ENCODE measurements at regions not wholly inside any gene's neighbourhood (a gene's known extent, or its start where the extent isn't known, plus 50 kb on each side); places are given as distances from the start of the nearest gene placed in this dataset.

DNA sequence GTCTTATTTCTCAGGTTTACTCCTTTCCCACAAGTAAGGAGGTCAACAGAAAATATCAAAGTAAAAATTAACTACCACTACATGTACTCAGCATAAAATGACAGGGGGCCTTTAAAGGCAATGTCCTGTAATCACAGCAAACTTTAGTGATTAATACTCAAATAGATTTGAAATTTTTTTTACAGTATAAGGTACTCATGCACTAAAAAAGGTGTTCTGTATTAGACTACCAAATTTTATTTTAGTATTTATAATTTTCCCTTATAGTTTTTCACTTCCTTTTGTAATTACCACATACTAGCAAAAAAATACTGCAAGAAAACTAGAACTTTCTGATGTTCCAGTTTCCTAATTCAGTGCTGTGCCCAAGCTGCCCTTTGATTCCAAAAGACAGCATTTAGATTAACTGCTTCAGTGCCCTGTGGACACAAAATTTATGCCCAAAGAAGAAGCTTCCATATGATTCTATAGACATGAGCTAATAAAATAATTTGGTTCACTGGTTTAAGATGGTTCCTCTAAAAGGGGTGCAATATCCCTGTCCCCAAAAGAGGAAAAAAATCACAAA, 70.6 kb downstream of the KLF12 start:
- H3K4me3 ChIP-seq (ENCODE audit: low read length): no peak overlapping the region
- H3K9me3 ChIP-seq (ENCODE audit: control insufficient read depth, low read length): no peaks in the 10 kb centered on the region

DNA sequence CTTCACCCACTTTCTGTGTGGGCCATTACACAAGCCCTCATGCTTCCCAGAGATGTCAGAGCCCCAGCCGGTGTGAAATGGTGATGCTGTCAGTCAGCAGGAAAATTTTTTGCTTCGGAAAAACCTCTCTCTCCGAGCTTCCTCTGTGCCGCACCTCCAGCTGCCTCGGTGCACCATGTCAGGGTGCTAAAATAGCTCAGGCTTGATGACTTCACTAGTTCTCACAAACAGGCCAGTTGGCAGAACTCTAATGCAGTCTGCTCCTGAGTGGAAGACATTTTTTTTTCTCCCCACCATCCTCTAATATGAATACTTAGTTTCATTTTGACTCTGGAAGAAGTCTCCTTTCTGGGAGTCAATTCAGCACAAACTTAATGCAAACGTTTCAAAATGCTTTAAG, 71.3 kb downstream of the KLF12 start:
- H3K9me3 ChIP-seq (ENCODE audit: control insufficient read depth, low read length): no peaks in the 10 kb centered on the region
- H3K36me3 ChIP-seq (ENCODE audit: control insufficient read depth, insufficient read depth, low read length): no peaks in the 10 kb centered on the region
- no peaks in the 10 kb centered on the region for H3K4me1 ChIP-seq (ENCODE audit: control insufficient read depth, insufficient read depth, low read length)
- no peaks in the 10 kb centered on the region for H3K27me3 ChIP-seq (ENCODE audit: control insufficient read depth, insufficient read depth, low read length)
- H3K9ac ChIP-seq (ENCODE audit: low read length): no peak overlapping the region
- H3K4me3 ChIP-seq (ENCODE audit: low read length): no peak overlapping the region

More for the DNA sequence above, 70.6 kb downstream of the KLF12 start:
- Histone ChIP-seq H3K36me3 (ENCODE audit: control insufficient read depth, insufficient read depth, low read length) (no peaks in the 10 kb centered on the region), H3K9ac (ENCODE audit: low read length) (no peak overlapping the region), H3K27me3 (ENCODE audit: control insufficient read depth, insufficient read depth, low read length) (no peaks in the 10 kb centered on the region), H3K4me1 (ENCODE audit: control insufficient read depth, insufficient read depth, low read length) (no peaks in the 10 kb centered on the region)

DNA sequence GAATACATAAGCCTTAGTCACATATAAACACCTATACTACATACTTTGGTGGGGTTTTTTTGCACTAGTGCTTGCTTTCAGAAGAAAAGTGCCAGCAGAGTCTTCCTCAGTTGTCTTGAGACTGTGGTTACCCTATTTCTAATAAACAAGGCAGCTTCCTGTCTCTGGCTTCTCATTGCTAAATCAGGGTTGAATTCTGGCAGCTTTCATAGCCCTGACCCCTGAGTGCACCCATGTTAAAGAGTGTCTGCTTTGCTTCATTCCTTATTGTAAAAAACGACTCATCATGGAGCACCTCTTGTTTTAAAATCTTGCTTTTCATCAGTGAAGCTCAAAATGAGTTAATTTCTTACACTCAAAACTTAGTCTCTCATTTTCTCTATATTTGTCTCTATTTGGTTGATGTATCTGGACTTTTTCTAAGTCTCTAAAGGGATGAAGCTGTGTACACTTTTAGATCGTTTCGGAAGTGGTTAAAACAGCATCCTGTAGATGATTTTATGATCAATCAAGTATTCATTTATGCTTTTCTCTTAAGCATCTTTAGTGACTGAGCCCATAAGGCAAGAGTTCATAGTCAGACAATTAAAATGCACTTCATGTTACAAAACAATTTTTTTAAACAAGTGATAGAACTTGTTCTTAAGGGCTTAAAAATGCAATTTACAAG, 72.1 kb downstream of the KLF12 start:
- Histone ChIP-seq H3K9me3 (ENCODE audit: control insufficient read depth, low read length) (no peaks in the 10 kb centered on the region), H3K36me3 (ENCODE audit: control insufficient read depth, insufficient read depth, low read length) (no peaks in the 10 kb centered on the region), H3K27me3 (ENCODE audit: control insufficient read depth, insufficient read depth, low read length) (no peaks in the 10 kb centered on the region), H3K9ac (ENCODE audit: low read length) (no peak overlapping the region), H3K4me1 (ENCODE audit: control insufficient read depth, insufficient read depth, low read length) (no peaks in the 10 kb centered on the region), H3K4me3 (ENCODE audit: low read length) (no peak overlapping the region)

DNA sequence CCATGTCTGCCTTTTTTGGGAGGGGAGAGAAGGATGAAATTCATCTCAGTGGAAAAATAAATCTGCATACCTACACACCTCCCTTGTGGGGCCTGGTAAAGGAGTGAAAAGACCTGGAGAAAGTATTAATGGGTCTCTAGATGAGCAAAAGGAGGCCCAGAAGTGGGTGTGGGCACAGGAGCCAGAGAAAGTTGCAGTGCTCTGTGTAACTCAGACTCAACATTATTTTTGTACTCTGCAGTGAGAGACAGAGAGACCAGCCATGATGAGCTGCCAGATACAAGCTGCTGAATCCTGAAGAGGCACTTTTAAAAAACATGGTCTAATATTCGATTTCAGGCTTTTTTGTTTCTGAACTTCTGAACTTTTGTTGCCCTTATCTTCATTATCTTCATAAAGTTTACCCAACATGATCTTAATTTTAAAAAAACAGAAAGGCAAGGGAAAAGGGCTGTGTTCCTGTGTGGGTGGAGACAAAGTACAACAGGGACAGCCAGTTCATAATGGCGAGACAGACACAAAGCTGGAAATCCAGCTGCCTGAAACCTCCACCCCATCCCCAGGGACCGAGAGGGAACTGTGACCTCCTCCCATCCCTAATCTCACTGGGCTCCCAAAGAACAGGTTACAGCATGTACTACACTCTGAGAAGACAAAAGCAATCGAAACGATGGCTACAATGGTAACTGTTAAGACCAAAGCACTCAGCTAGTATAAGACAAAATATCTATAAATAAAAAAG, 77.2 kb downstream of the KLF12 start:
- Histone ChIP-seq H3K36me3 (ENCODE audit: control insufficient read depth, insufficient read depth, low read length) (no peaks in the 10 kb centered on the region), H3K4me3 (ENCODE audit: low read length) (no peak overlapping the region), H3K4me1 (ENCODE audit: control insufficient read depth, insufficient read depth, low read length) (no peaks in the 10 kb centered on the region), H3K27me3 (ENCODE audit: control insufficient read depth, insufficient read depth, low read length) (no peaks in the 10 kb centered on the region), H3K9ac (ENCODE audit: low read length) (no peak overlapping the region), H3K9me3 (ENCODE audit: control insufficient read depth, low read length) (no peaks in the 10 kb centered on the region)

DNA sequence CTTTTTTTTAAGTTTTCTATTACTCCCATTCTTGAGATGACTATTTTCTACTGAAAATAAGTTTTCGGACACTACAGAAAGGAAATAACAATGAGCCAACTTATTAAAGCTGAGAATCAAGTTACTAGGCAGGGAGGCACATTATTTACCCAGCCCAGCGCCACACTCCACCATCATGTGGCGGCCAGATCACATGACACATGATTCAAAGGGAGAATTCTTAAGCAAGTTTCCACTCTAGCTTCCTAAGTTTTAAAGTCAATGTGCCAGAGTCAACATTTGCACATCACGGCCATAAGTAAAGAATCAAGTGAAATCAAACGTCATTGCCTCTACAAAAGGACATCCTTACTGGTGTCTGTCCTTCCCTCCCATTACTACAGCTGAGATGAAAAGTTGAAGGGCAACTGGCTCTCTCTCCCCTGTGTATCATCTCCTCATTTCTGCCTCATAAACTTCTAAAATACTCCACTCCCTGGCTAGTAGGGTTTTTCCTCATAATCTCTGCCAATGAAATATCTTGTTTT, 81.7 kb downstream of the KLF12 start:
- H3K36me3 ChIP-seq (ENCODE audit: control insufficient read depth, insufficient read depth, low read length): no peaks in the 10 kb centered on the region
- H3K27me3 ChIP-seq (ENCODE audit: control insufficient read depth, insufficient read depth, low read length): no peaks in the 10 kb centered on the region
- H3K9ac ChIP-seq (ENCODE audit: low read length): no peak overlapping the region
- no peaks in the 10 kb centered on the region for H3K9me3 ChIP-seq (ENCODE audit: control insufficient read depth, low read length)
- no peaks in the 10 kb centered on the region for H3K4me1 ChIP-seq (ENCODE audit: control insufficient read depth, insufficient read depth, low read length)
- no peak overlapping the region for H3K4me3 ChIP-seq (ENCODE audit: low read length)

DNA sequence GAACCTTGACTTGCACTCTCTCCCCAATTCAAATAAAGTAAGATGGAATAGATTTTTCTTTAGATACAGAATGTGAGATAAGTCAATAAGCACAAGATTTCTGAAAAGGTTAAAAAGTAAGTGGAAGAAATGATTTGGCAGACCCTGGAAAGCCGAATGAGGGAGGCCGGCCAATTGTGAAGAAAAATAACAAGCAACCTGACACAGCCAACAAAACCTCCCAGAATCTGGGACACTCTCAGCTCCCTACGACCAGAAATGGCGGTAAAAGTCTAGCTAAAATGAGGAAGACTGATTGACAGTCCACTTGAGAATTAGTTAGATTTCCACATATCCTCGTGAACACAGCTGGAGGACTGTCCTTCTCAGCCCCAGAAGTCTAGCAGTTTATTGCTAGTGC, 85.4 kb downstream of the KLF12 start:
- no peaks in the 10 kb centered on the region for H3K27me3 ChIP-seq (ENCODE audit: control insufficient read depth, insufficient read depth, low read length)
- H3K9me3 ChIP-seq (ENCODE audit: control insufficient read depth, low read length): no peaks in the 10 kb centered on the region
- no peak overlapping the region for H3K4me3 ChIP-seq (ENCODE audit: low read length)
- H3K4me1 ChIP-seq (ENCODE audit: control insufficient read depth, insufficient read depth, low read length): no peaks in the 10 kb centered on the region
- no peak overlapping the region for H3K9ac ChIP-seq (ENCODE audit: low read length)
- no peaks in the 10 kb centered on the region for H3K36me3 ChIP-seq (ENCODE audit: control insufficient read depth, insufficient read depth, low read length)

DNA sequence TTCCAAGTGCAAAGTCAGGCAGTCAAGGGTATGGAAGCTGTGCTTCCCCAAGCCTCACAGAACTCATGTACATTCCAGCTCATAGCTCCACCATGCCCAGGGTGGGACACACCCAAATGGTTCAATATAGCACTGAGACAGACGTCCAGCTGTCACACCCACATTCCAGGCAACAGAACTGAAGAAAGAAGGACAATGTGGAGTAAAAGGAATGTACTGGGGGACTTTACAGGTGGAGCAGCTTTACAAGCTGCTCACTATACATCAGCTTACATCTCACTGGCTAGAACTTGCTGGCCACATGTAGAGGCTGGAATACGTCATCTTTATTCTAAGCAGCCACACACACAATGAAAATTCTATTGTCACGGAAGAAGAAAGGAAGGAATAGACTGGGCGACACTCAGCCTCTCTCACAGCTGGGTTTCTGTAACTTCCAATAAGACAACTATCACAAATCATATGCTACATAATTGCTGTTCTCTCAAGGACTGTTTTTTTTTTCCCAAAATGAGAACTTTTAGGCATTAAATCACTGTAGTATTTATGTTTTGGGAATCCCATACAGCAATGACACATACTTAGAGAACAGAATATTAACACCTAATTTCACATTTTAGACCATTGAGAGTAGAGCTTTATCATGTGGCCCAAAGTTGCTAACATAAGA, 86.1 kb downstream of the KLF12 start:
- no peak overlapping the region for H3K9ac ChIP-seq (ENCODE audit: low read length)
- no peaks in the 10 kb centered on the region for H3K4me1 ChIP-seq (ENCODE audit: control insufficient read depth, insufficient read depth, low read length)
- H3K27me3 ChIP-seq (ENCODE audit: control insufficient read depth, insufficient read depth, low read length): no peaks in the 10 kb centered on the region
- H3K36me3 ChIP-seq (ENCODE audit: control insufficient read depth, insufficient read depth, low read length): no peaks in the 10 kb centered on the region
- H3K9me3 ChIP-seq (ENCODE audit: control insufficient read depth, low read length): no peaks in the 10 kb centered on the region
- H3K4me3 ChIP-seq (ENCODE audit: low read length): no peak overlapping the region

DNA sequence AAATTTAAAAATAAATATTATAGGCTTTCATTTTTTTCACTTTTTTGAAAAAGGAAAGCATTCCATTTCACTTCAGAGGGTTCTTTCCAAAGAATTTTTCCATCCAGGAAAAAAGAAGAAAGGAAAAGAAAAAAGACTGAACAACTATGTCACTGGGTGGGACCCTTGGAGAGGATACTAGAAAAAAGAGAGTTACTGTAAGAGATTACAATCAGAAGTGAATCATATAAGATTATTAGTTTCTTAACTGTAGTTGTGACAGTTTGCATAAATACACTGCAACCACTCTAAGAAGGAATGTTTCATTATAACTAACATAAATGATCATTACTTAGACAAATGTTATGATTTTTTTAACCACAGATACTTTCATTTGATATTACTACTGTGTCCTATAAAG, 87.8 kb downstream of the KLF12 start:
- no peak overlapping the region for H3K9ac ChIP-seq (ENCODE audit: low read length)
- H3K4me1 ChIP-seq (ENCODE audit: control insufficient read depth, insufficient read depth, low read length): no peaks in the 10 kb centered on the region
- no peak overlapping the region for H3K4me3 ChIP-seq (ENCODE audit: low read length)
- H3K36me3 ChIP-seq (ENCODE audit: control insufficient read depth, insufficient read depth, low read length): no peaks in the 10 kb centered on the region
- H3K27me3 ChIP-seq (ENCODE audit: control insufficient read depth, insufficient read depth, low read length): no peaks in the 10 kb centered on the region
- H3K9me3 ChIP-seq (ENCODE audit: control insufficient read depth, low read length): no peaks in the 10 kb centered on the region

DNA sequence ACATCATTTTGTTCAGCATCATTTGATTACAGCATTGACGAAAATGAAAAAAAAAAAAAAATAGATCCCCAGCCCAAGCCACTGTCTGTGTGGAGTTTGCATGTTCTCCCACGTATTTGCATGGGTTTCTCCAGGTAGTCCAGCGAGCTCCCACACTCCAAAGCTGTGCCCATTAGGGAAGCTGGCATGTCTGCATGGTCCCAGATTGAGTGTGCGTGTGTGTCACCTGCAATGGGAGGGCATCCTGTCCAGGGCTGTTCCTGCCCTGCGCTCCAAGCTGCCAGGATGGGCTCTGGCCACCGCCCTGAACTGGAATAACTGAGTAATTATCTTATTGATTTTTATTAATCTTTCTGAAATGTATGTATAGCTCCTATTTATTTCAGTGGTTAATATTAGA, 88.6 kb downstream of the KLF12 start:
- H3K4me1 ChIP-seq (ENCODE audit: control insufficient read depth, insufficient read depth, low read length): no peaks in the 10 kb centered on the region
- no peaks in the 10 kb centered on the region for H3K36me3 ChIP-seq (ENCODE audit: control insufficient read depth, insufficient read depth, low read length)
- no peak overlapping the region for H3K4me3 ChIP-seq (ENCODE audit: low read length)
- H3K27me3 ChIP-seq (ENCODE audit: control insufficient read depth, insufficient read depth, low read length): no peaks in the 10 kb centered on the region
- no peak overlapping the region for H3K9ac ChIP-seq (ENCODE audit: low read length)
- no peaks in the 10 kb centered on the region for H3K9me3 ChIP-seq (ENCODE audit: control insufficient read depth, low read length)

DNA sequence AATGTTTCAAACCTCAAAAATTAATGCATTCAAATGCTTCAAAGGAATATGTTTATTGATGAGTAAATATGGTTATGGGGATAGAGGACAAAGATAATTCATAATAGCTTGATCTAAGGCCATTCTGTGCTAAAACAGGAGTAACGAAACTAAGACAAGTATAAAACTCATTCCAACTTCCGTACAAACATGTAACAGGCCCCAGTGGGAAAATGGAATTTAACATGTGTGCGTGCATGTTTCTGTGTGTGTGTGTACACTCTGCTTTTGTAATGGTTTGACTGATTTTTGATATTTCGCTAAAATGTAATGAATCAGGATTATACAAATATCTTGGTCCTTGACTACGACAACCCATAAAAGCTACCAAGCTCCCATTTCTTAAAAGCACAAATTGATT, 91.0 kb downstream of the KLF12 start:
- Histone ChIP-seq H3K9ac (ENCODE audit: low read length) (no peak overlapping the region), H3K9me3 (ENCODE audit: control insufficient read depth, low read length) (no peaks in the 10 kb centered on the region), H3K36me3 (ENCODE audit: control insufficient read depth, insufficient read depth, low read length) (no peaks in the 10 kb centered on the region), H3K4me3 (ENCODE audit: low read length) (no peak overlapping the region), H3K27me3 (ENCODE audit: control insufficient read depth, insufficient read depth, low read length) (no peaks in the 10 kb centered on the region), H3K4me1 (ENCODE audit: control insufficient read depth, insufficient read depth, low read length) (no peaks in the 10 kb centered on the region)

DNA sequence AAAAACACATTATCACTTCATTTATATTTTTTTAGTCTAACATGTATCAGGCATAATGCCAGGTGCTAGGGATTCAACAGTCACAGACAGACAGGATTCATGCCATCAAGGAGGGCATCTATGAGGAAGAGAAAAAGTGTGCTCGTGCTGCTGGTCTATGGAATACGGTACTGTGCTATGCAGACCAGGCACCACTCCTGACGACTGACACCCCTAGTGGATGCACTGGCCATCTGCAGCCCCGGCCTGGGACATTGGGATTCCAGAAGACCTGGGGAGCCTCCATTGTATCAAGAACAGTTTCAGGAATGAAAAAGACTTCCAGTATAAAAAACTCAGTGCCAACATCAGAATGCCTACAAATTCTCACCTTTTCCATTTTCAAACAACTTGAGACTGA, 94.0 kb downstream of the KLF12 start:
- Histone ChIP-seq H3K9me3 (ENCODE audit: control insufficient read depth, low read length) (no peaks in the 10 kb centered on the region), H3K27me3 (ENCODE audit: control insufficient read depth, insufficient read depth, low read length) (no peaks in the 10 kb centered on the region), H3K4me3 (ENCODE audit: low read length) (no peak overlapping the region), H3K9ac (ENCODE audit: low read length) (no peak overlapping the region), H3K36me3 (ENCODE audit: control insufficient read depth, insufficient read depth, low read length) (no peaks in the 10 kb centered on the region), H3K4me1 (ENCODE audit: control insufficient read depth, insufficient read depth, low read length) (no peaks in the 10 kb centered on the region)

DNA sequence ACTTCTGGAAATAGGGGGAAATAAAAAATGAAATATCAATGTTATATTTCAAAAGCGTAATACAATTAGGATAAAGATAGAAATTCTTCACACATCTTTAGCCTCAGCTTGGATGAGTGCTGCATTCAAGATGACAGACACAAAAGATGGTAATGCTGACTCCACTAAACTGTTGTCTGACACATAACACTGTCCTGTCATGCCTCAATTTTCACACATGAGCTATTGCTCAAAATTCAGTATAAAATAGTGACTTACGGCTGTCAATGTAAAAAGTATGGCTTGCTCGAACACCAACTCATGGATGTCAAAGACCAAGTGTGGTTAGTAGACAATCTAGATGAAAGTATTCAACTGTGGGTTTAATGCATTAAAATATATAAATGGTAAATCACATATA, 94.5 kb downstream of the KLF12 start:
- Histone ChIP-seq H3K4me1 (ENCODE audit: control insufficient read depth, insufficient read depth, low read length) (no peaks in the 10 kb centered on the region), H3K9ac (ENCODE audit: low read length) (no peak overlapping the region), H3K36me3 (ENCODE audit: control insufficient read depth, insufficient read depth, low read length) (no peaks in the 10 kb centered on the region), H3K4me3 (ENCODE audit: low read length) (no peak overlapping the region), H3K9me3 (ENCODE audit: control insufficient read depth, low read length) (no peaks in the 10 kb centered on the region), H3K27me3 (ENCODE audit: control insufficient read depth, insufficient read depth, low read length) (no peaks in the 10 kb centered on the region)
